ENCODE measurements at regions not wholly inside any gene's neighbourhood (a gene's known extent, or its start where the extent isn't known, plus 50 kb on each side); places are given as distances from the start of the nearest gene placed in this dataset.

- Histone ChIP-seq H3K4me1 (replicated peaks; ENCODE audit: insufficient read depth) (no peaks in the 10 kb centered on the region), H2AFZ (no peak overlapping the region), H3K79me2 (ENCODE audit: low read depth) (no peaks in the 10 kb centered on the region), H3K9me3 (ENCODE audit: insufficient read depth, low read depth) (no peaks in the 10 kb centered on the region), H3K27me3 (ENCODE audit: insufficient read depth, low read depth) (no peaks in the 10 kb centered on the region), H3F3A (ENCODE audit: insufficient read depth, low read depth) (no peaks in the 10 kb centered on the region), H4K20me1 (ENCODE audit: insufficient read depth) (no peaks in the 10 kb centered on the region), H3K4me2 (no peak overlapping the region), H3K9me2 (ENCODE audit: insufficient read depth) (no peaks in the 10 kb centered on the region), H3K36me3 (ENCODE audit: low read depth) (no peaks in the 10 kb centered on the region), H3K27ac (no peak overlapping the region), H3K4me3 (no peak overlapping the region)
- BruUV-seq (replicated peaks) = no TSS peak
- ChIA-PET POLR2A (ENCODE audit: unreplicated experiment) (no interaction called here), CTCF (no interaction called here)
- no peak for DNase-seq
- TF ChIP-seq EZH2 (IDR thresholded peaks at IDR 0.05; ENCODE audit: low read depth) = no peak
- TF ChIP-seq CTCF (conservative IDR thresholded peaks at IDR 0.05) = no peak
- intact Hi-C loops (cut with micrococcal nuclease; ENCODE audit: unreplicated experiment) = no loop called here
Measured at GRCh38 chr10:81473755-81474154, 401.2 kb upstream of the NRG3 start.

GRCh38 chr10:81479316-81479715 is 395.7 kb upstream of the NRG3 start:
- no peak overlapping the region for H3K4me3 ChIP-seq
- ChIA-PET POLR2A (ENCODE audit: unreplicated experiment) (interaction anchor here (0.7 kb wide), 1 partner anchor 146 kb away, joined by 6 read pairs; no protein-coding TSS in a partner anchor), CTCF (no interaction called here)
- H3K79me2 ChIP-seq (ENCODE audit: low read depth) = no peaks in the 10 kb centered on the region
- H2AFZ ChIP-seq = no peak overlapping the region
- no peak for DNase-seq
- intact Hi-C loops (cut with micrococcal nuclease; ENCODE audit: unreplicated experiment) = no loop called here
- H3K4me1 ChIP-seq (replicated peaks; ENCODE audit: insufficient read depth) = no peaks in the 10 kb centered on the region
- H3K9me3 ChIP-seq (ENCODE audit: insufficient read depth, low read depth) = no peaks in the 10 kb centered on the region
- H3K36me3 ChIP-seq (ENCODE audit: low read depth) = no peaks in the 10 kb centered on the region
- no peaks in the 10 kb centered on the region for H3F3A ChIP-seq (ENCODE audit: insufficient read depth, low read depth)
- H3K9me2 ChIP-seq (ENCODE audit: insufficient read depth) = no peaks in the 10 kb centered on the region
- BruUV-seq (replicated peaks) = no TSS peak
- H3K27ac ChIP-seq = no peak overlapping the region
- H3K4me2 ChIP-seq = no peak overlapping the region
- H4K20me1 ChIP-seq (ENCODE audit: insufficient read depth) = no peaks in the 10 kb centered on the region
- TF ChIP-seq EZH2 (IDR thresholded peaks at IDR 0.05; ENCODE audit: low read depth) = no peak
- TF ChIP-seq CTCF (conservative IDR thresholded peaks at IDR 0.05) = peak; percentile 39; the same call in 1 of the 2 replicates
- no peaks in the 10 kb centered on the region for H3K27me3 ChIP-seq (ENCODE audit: insufficient read depth, low read depth)

- TF ChIP-seq CTCF (conservative IDR thresholded peaks at IDR 0.05) (no peak), EZH2 (IDR thresholded peaks at IDR 0.05; ENCODE audit: low read depth) (no peak)
- Histone ChIP-seq H3K27me3 (ENCODE audit: insufficient read depth, low read depth) (peaks cover 3% of the 10 kb centered on the region), H3K27ac (no peak overlapping the region), H3K36me3 (ENCODE audit: low read depth) (no peaks in the 10 kb centered on the region), H3K4me2 (no peak overlapping the region), H3K4me1 (replicated peaks; ENCODE audit: insufficient read depth) (no peaks in the 10 kb centered on the region), H3K9me2 (ENCODE audit: insufficient read depth) (no peaks in the 10 kb centered on the region), H3K9me3 (ENCODE audit: insufficient read depth, low read depth) (no peaks in the 10 kb centered on the region), H4K20me1 (ENCODE audit: insufficient read depth) (no peaks in the 10 kb centered on the region), H3K4me3 (no peak overlapping the region), H2AFZ (no peak overlapping the region), H3F3A (ENCODE audit: insufficient read depth, low read depth) (no peaks in the 10 kb centered on the region), H3K79me2 (ENCODE audit: low read depth) (no peaks in the 10 kb centered on the region)
- DNase-seq = no peak
- intact Hi-C loops (cut with micrococcal nuclease; ENCODE audit: unreplicated experiment) = no loop called here
- BruUV-seq (replicated peaks) = no TSS peak
- CTCF ChIA-PET = no interaction called here
- POLR2A ChIA-PET (ENCODE audit: unreplicated experiment) = no interaction called here
Measured at GRCh38 chr10:81496626-81497025, 378.4 kb upstream of the NRG3 start.
